GM12874 (cell line): ENCODE measurements at regions not wholly inside any gene's neighbourhood (a gene's known extent, or its start where the extent isn't known, plus 50 kb on each side); places are given as distances from the start of the nearest gene placed in this dataset.

Experiments
- TF ChIP-seq, protein P1 (sequence below): IDR thresholded peaks from 2 replicates; pipeline ENCODE4 v1.5.1; 2011; ENCODE audit warnings: low read depth, mild to moderate bottlenecking, control low read depth, low read length, moderate library complexity; ENCODE audit not compliant: insufficient read depth

- TF ChIP-seq, protein P1, sequence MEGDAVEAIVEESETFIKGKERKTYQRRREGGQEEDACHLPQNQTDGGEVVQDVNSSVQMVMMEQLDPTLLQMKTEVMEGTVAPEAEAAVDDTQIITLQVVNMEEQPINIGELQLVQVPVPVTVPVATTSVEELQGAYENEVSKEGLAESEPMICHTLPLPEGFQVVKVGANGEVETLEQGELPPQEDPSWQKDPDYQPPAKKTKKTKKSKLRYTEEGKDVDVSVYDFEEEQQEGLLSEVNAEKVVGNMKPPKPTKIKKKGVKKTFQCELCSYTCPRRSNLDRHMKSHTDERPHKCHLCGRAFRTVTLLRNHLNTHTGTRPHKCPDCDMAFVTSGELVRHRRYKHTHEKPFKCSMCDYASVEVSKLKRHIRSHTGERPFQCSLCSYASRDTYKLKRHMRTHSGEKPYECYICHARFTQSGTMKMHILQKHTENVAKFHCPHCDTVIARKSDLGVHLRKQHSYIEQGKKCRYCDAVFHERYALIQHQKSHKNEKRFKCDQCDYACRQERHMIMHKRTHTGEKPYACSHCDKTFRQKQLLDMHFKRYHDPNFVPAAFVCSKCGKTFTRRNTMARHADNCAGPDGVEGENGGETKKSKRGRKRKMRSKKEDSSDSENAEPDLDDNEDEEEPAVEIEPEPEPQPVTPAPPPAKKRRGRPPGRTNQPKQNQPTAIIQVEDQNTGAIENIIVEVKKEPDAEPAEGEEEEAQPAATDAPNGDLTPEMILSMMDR, result no peak
These were observed 993.1 kb upstream of the TMEFF2 start for GRCh38 chr2:193187816-193188215.

GRCh38 chr2:193156480-193156879 is 961.7 kb upstream of the TMEFF2 start:
- TF ChIP-seq, protein P1, result no peak

- TF ChIP-seq, protein P1, result no peak
These were observed 959.3 kb upstream of the TMEFF2 start for GRCh38 chr2:193154076-193154475.

DNA sequence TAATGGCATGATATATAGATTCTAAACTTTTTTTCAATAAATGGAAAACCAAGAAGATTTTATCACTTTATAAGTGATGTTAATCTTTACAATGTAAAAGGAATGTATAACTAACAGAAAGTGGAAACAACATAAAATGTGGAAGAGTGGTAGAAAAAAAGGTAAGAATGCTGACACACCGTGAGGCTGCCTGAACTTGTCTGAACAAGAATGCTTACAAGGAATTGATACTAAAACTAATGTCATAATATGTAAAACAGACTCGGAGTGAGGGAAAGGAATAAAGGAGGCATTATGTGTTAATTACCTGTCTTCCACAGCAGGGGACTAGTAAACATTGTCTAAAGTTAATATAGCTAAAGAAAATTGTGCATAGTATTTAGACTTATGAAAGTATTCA is 958.8 kb upstream of the TMEFF2 start:
- TF ChIP-seq, protein P1, result no peak

DNA sequence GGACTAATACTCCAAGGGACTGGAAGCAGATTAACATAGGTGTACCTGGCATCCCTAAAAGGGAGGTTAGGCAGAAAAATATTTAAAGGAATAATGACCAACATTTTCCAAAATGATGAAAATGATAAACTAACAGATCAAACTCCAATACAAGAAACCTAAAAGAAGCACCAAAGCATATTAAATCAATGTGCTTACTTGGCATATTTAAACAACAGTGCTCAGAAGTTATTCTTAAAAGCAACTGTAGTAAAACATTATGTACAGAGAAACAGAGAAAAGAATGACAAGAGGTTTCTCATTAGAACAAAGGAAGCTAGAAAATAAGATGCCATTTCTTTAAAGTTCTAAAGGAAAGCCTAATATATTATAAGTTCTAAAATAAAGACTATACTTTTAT is 947.3 kb upstream of the TMEFF2 start:
- TF ChIP-seq, protein P1, result no peak

GRCh38 chr2:193124815-193125214 is 930.1 kb upstream of the TMEFF2 start:
- TF ChIP-seq, protein P1, result no peak

GRCh38 chr2:193114827-193115226 is 920.1 kb upstream of the TMEFF2 start:
- TF ChIP-seq, protein P1, result no peak

GRCh38 chr2:193112986-193113385 is 918.3 kb upstream of the TMEFF2 start:
- TF ChIP-seq, protein P1, result no peak
